ENCODE measurements at regions not wholly inside any gene's neighbourhood (a gene's known extent, or its start where the extent isn't known, plus 50 kb on each side); places are given as distances from the start of the nearest gene placed in this dataset.
"Not testable (repeated sequence)": the region's sequence is repeated elsewhere in the genome, so short reads cannot be mapped to it uniquely, and the experiment has no call there.

- H3K36me3 ChIP-seq, result no peaks in the 10 kb centered on the region
- no peak for TF ChIP-seq POLR2A (IDR thresholded peaks at IDR 0.05)
- no peak for TF ChIP-seq CTCF (IDR thresholded peaks at IDR 0.05)
- TF ChIP-seq EP300 (IDR thresholded peaks at IDR 0.05), result no peak
- no peak overlapping the region for H3K4me3 ChIP-seq
- DNase-seq (ENCODE audit: low spot score in 2 of 2), result no peak
- no peak overlapping the region for H3K27ac ChIP-seq
- no peaks in the 10 kb centered on the region for H3K9me3 ChIP-seq
- no peaks in the 10 kb centered on the region for H3K4me1 ChIP-seq
- no peaks in the 10 kb centered on the region for H3K27me3 ChIP-seq
- WGBS, 2 donors, result 93 to 95% methylated on average over 9 of the region's 9 CpGs
Observed at GRCh38 chr2:17194083-17194482, 324.2 kb downstream of the RAD51AP2 start.

GRCh38 chr2:17193433-17193890 is 324.8 kb downstream of the RAD51AP2 start:
- not testable (repeated sequence) for H3K27me3 ChIP-seq
- WGBS, 2 donors, result 95 to 96% methylated on average over 25 to 32 of the region's 32 CpGs

GRCh38 chr2:17191223-17191622 is 327.0 kb downstream of the RAD51AP2 start:
- no peak for DNase-seq (ENCODE audit: low spot score in 2 of 2)
- WGBS, 2 donors, result 72 to 75% methylated on average over 4 of the region's 4 CpGs
- H3K4me1 ChIP-seq, result no peaks in the 10 kb centered on the region
- H3K9me3 ChIP-seq, result no peaks in the 10 kb centered on the region
- H3K36me3 ChIP-seq, result no peaks in the 10 kb centered on the region
- H3K4me3 ChIP-seq, result no peak overlapping the region
- TF ChIP-seq CTCF (IDR thresholded peaks at IDR 0.05) (no peak), EP300 (IDR thresholded peaks at IDR 0.05) (no peak), POLR2A (IDR thresholded peaks at IDR 0.05) (no peak)
- no peaks in the 10 kb centered on the region for H3K27me3 ChIP-seq
- no peak overlapping the region for H3K27ac ChIP-seq

More at GRCh38 chr2:17193433-17193890, 324.8 kb downstream of the RAD51AP2 start:
- not testable (repeated sequence) for H3K27ac ChIP-seq; H3K9me3 ChIP-seq; H3K4me1 ChIP-seq; DNase-seq (ENCODE audit: low spot score in 2 of 2); H3K4me3 ChIP-seq; H3K36me3 ChIP-seq

GRCh38 chr2:17190527-17190926 is 327.7 kb downstream of the RAD51AP2 start:
- H3K27me3 ChIP-seq, result no peaks in the 10 kb centered on the region
- no peaks in the 10 kb centered on the region for H3K9me3 ChIP-seq
- TF ChIP-seq CTCF (IDR thresholded peaks at IDR 0.05) (no peak), EP300 (IDR thresholded peaks at IDR 0.05) (no peak), POLR2A (IDR thresholded peaks at IDR 0.05) (no peak)
- no peaks in the 10 kb centered on the region for H3K4me1 ChIP-seq
- no peak for DNase-seq (ENCODE audit: low spot score in 2 of 2)
- H3K4me3 ChIP-seq, result no peak overlapping the region
- no peak overlapping the region for H3K27ac ChIP-seq
- WGBS, 2 donors, result 69 to 78% methylated on average over 4 of the region's 4 CpGs
- no peaks in the 10 kb centered on the region for H3K36me3 ChIP-seq

GRCh38 chr2:17188721-17189120 is 329.5 kb downstream of the RAD51AP2 start:
- Histone ChIP-seq H3K9me3 (no peaks in the 10 kb centered on the region), H3K27me3 (no peaks in the 10 kb centered on the region), H3K4me1 (no peaks in the 10 kb centered on the region), H3K36me3 (no peaks in the 10 kb centered on the region), H3K4me3 (no peak overlapping the region), H3K27ac (no peak overlapping the region)
- TF ChIP-seq EP300 (IDR thresholded peaks at IDR 0.05) (no peak), CTCF (IDR thresholded peaks at IDR 0.05) (no peak), POLR2A (IDR thresholded peaks at IDR 0.05) (no peak)
- no peak for DNase-seq (ENCODE audit: low spot score in 2 of 2)
- 75 to 89% methylated on average over 1 of the region's 1 CpG for WGBS, 2 donors

GRCh38 chr2:17184512-17184911 is 333.7 kb downstream of the RAD51AP2 start:
- no peak overlapping the region for H3K27ac ChIP-seq
- H3K36me3 ChIP-seq, result no peaks in the 10 kb centered on the region
- WGBS, 2 donors, result 57 to 61% methylated on average over 2 of the region's 2 CpGs
- H3K4me1 ChIP-seq, result no peaks in the 10 kb centered on the region
- TF ChIP-seq EP300 (IDR thresholded peaks at IDR 0.05) (no peak), CTCF (IDR thresholded peaks at IDR 0.05) (no peak), POLR2A (IDR thresholded peaks at IDR 0.05) (no peak)
- DNase-seq (ENCODE audit: low spot score in 2 of 2), result no peak
- H3K27me3 ChIP-seq, result no peaks in the 10 kb centered on the region
- H3K4me3 ChIP-seq, result no peak overlapping the region
- H3K9me3 ChIP-seq, result no peaks in the 10 kb centered on the region
